ENCODE measurements at regions not wholly inside any gene's neighbourhood (a gene's known extent, or its start where the extent isn't known, plus 50 kb on each side); places are given as distances from the start of the nearest gene placed in this dataset.

GRCh38 chr19:29016926-29017760 lies 195.8 kb downstream of the UQCRFS1 start:
- TF ChIP-seq CTCF (IDR thresholded peaks at IDR 0.05 in 8 of 11, conservative IDR thresholded peaks at IDR 0.05 in 3 of 11) (no peak), POLR2AphosphoS5 (IDR thresholded peaks at IDR 0.05) (no peak)

Data from spleen (tissue), 7 donors.